Endothelial cell of umbilical vein (primary cell): ENCODE measurements at regions not wholly inside any gene's neighbourhood (a gene's known extent, or its start where the extent isn't known, plus 50 kb on each side); places are given as distances from the start of the nearest gene placed in this dataset.

Experiments used
- BruUV-seq: library from RNA; stranded (reverse); fragments of 400-500 nt; replicated peaks from 2 replicates; lab custom pipeline; 2021; lab: Mats Ljungman, UMichigan
- CTCF ChIA-PET: fragments of 300-600, 350-600 bp; sonication (Branson Sonifier 250); formaldehyde crosslinking; loops from one replicate; lab custom pipeline; 2021; ENCODE audit warnings: antibody characterized with exemption, inconsistent platforms; lab: Charles Lee
- POLR2A ChIA-PET: fragments of 300-600, 350-600 bp; sonication (Branson Sonifier 250); formaldehyde crosslinking; loops from one replicate; lab custom pipeline; 2021; ENCODE audit warnings: antibody characterized with exemption, inconsistent platforms; lab: Charles Lee
- DNase-seq: peaks from one replicate; pipeline ENCODE4 v3.0.0-alpha.2; 2011; ENCODE audit warnings: low read depth, low spot score
- FAIRE-seq: peaks from 2 replicates; lab custom pipeline; 2011; peaks lifted over from hg19 to GRCh38; lab: Jason Lieb, UNC
- H2AFZ ChIP-seq: 2 replicates; pipeline ENCODE4 v1.6.0; 2012; ENCODE audit warnings: low read depth, low read length, control low read depth, inconsistent platforms
- H3K27ac ChIP-seq: 2 replicates; pipeline ENCODE4 v1.5.1; 2011; ENCODE audit warnings: low read depth, mild to moderate bottlenecking, control low read depth, low read length, moderate library complexity; ENCODE audit not compliant: insufficient read depth
- H3K27me3 ChIP-seq, 2 experiments: 2 replicates each; pipeline versions ENCODE4 v1.6.0 to v1.6.1; 2011; ENCODE audit warnings: low read length in 2 of 2, mixed read lengths in 1 of 2; ENCODE audit not compliant: control insufficient read depth in 2 of 2, insufficient read depth in 2 of 2
- H3K36me3 ChIP-seq, 2 experiments: 2 replicates in 1 of 2; 3 replicates in 1 of 2; pipeline ENCODE4 v1.5.1; 2011; ENCODE audit warnings: low read length in 2 of 2, mild to moderate bottlenecking in 1 of 2, moderate library complexity in 1 of 2; ENCODE audit not compliant: control insufficient read depth in 2 of 2, insufficient read depth in 2 of 2; ENCODE audit errors: extremely low read depth in 1 of 2
- H3K4me1 ChIP-seq: 3 replicates; pipeline ENCODE4 v1.5.1; 2011; ENCODE audit warnings: mild to moderate bottlenecking, low read length; ENCODE audit not compliant: control insufficient read depth, insufficient read depth; ENCODE audit errors: extremely low read depth
- H3K4me2 ChIP-seq: 2 replicates; pipeline ENCODE4 v1.6.1; 2011; ENCODE audit warnings: low read length, control low read depth, mixed read lengths; ENCODE audit not compliant: insufficient read depth
- H3K4me3 ChIP-seq, 3 experiments: fragments of 200-600 bp in 1 of 3; sonication (generic), shearing (Covaris generic) in 1 of 3; replicated peaks in 1 of 3; 2 replicates each; pipeline ENCODE4 v1.5.1; 2011 to 2016; ENCODE audit warnings: control low read depth in 3 of 3, low read length in 3 of 3, mild to moderate bottlenecking in 2 of 3, inconsistent platforms in 1 of 3, low read depth in 1 of 3, moderate library complexity in 1 of 3; ENCODE audit not compliant: insufficient read depth in 1 of 3
- H3K79me2 ChIP-seq: 2 replicates; pipeline ENCODE4 v1.6.0; 2012; ENCODE audit warnings: low read length, inconsistent platforms; ENCODE audit not compliant: control insufficient read depth, insufficient read depth
- H3K9ac ChIP-seq: replicated peaks from 2 replicates; pipeline ENCODE3; 2011; ENCODE audit warnings: low read length, control low read depth; ENCODE audit not compliant: insufficient read depth; ENCODE audit errors: extremely low read depth
- H3K9me1 ChIP-seq: replicated peaks from 3 replicates; pipeline ENCODE4 v1.6.0; 2011; ENCODE audit warnings: mild to moderate bottlenecking, low read length; ENCODE audit not compliant: control insufficient read depth, insufficient read depth; ENCODE audit errors: extremely low read depth
- H3K9me3 ChIP-seq: replicated peaks from 2 replicates; pipeline ENCODE4 v1.5.1; 2012; ENCODE audit warnings: low read length, inconsistent platforms; ENCODE audit not compliant: control insufficient read depth, insufficient read depth
- H4K20me1 ChIP-seq: replicated peaks from 2 replicates; pipeline ENCODE3; 2011; ENCODE audit warnings: mild to moderate bottlenecking, low read length; ENCODE audit not compliant: control insufficient read depth, insufficient read depth; ENCODE audit errors: extremely low read depth
- EZH2 ChIP-seq: IDR thresholded peaks from 2 replicates; pipeline ENCODE4 v1.6.1; 2012; ENCODE audit warnings: borderline replicate concordance, low read depth, mild to moderate bottlenecking, moderate library complexity, low read length, inconsistent platforms; ENCODE audit not compliant: severe bottlenecking
- FOS ChIP-seq: IDR thresholded peaks from 2 replicates; pipeline ENCODE4 v1.6.1; 2011; ENCODE audit warnings: mild to moderate bottlenecking, low read length, moderate library complexity, borderline replicate concordance; ENCODE audit not compliant: insufficient read depth
- GATA2 ChIP-seq: IDR thresholded peaks from 2 replicates; pipeline ENCODE4 v1.7.0; 2011; ENCODE audit warnings: low read depth, mild to moderate bottlenecking, moderate library complexity, mixed read lengths, low read length; ENCODE audit not compliant: insufficient read length, insufficient read depth
- JUN ChIP-seq: IDR thresholded peaks from 2 replicates; pipeline ENCODE4 v1.6.1; 2011; ENCODE audit warnings: borderline replicate concordance, low read depth; ENCODE audit not compliant: insufficient read length, insufficient read depth
- MAX ChIP-seq: IDR thresholded peaks from 2 replicates; pipeline ENCODE4 v1.6.1; 2011; ENCODE audit not compliant: insufficient read depth, insufficient read length
- MYC ChIP-seq: IDR thresholded peaks from one replicate; pipeline ENCODE4 v1.6.1; 2011; ENCODE audit warnings: mild to moderate bottlenecking, low read depth, low read length
- POLR2A ChIP-seq: IDR thresholded peaks from 2 replicates; pipeline ENCODE4 v1.6.1; 2012; ENCODE audit warnings: low read depth, mild to moderate bottlenecking, control low read depth, low read length
- POLR2AphosphoS5 ChIP-seq: IDR thresholded peaks from 2 replicates; pipeline ENCODE4 v1.6.1; 2012; ENCODE audit warnings: low read depth, mild to moderate bottlenecking, control low read depth, low read length, moderate library complexity; ENCODE audit not compliant: insufficient read depth
- dilution Hi-C: fragments of 300-500 bp; cut with MboI; formaldehyde crosslinking; loops from one replicate; pipeline ENCODE4 v1.15.0; 2019; ENCODE audit warnings: low sequenced_read_pairs; ENCODE audit not compliant: extremely low pct_ligation_motif_present
- intact Hi-C: fragments of 100-400 bp; cut with micrococcal nuclease; formaldehyde crosslinking; loops from one replicate; pipeline ENCODE4 v1.10.0; 2022
- TF ChIP-seq, protein P1 (sequence below), 2 donors: IDR thresholded peaks; 1 replicate in 1 of 2; 2 replicates in 1 of 2; pipeline ENCODE4 v1.5.1; 2011; ENCODE audit warnings: low read length in 2 of 2, mild to moderate bottlenecking in 2 of 2, moderate library complexity in 2 of 2, control low read depth in 1 of 2, inconsistent platforms in 1 of 2, low read depth in 1 of 2; ENCODE audit not compliant: insufficient read depth in 1 of 2; ENCODE audit errors: extremely low read depth in 1 of 2

DNA sequence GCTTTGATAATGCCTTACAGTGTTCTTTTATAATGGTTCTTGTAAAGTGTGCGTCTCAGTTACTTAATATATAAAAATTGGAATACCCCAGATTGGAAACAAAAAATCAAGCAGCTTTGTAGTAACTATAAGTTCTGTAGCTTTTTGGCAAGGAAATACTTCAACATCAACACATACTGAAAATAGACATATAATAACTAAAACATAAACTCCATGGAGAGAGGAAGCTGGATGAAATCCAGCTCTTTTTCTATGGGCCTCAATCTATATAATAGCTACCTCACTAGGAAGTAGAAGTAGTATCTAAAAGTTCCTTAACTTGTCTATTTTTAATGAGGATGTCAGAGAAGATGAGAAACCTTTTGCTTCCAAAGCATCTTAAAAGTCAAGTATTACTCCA lies 313.3 kb upstream of the NFIA start:
- BruUV-seq, result no TSS peak
- Histone ChIP-seq H3K4me1 (no peaks in the 10 kb centered on the region), H3K36me3 (no peaks in the 10 kb centered on the region), H2AFZ (no peak overlapping the region), H3K27me3 (no peaks in the 10 kb centered on the region), H3K4me3 (no peak overlapping the region), H3K9ac (no peak overlapping the region), H3K9me3 (no peaks in the 10 kb centered on the region), H3K79me2 (no peaks in the 10 kb centered on the region), H3K27ac (no peak overlapping the region), H3K9me1 (no peaks in the 10 kb centered on the region), H4K20me1 (no peaks in the 10 kb centered on the region), H3K4me2 (no peak overlapping the region)
- no peak for FAIRE-seq
- dilution Hi-C loops (no loop called here), intact Hi-C loops (loop anchor here (5.0 to 10.0 kb wide), 3 partner anchors 186 to 276 kb away; no protein-coding TSS in a partner anchor)
- POLR2A ChIA-PET, result no interaction called here
- CTCF ChIA-PET, result interaction anchor here (1.5 to 3.4 kb wide), 3 partner anchors 9 to 798 kb away, joined by 4 to 17 read pairs (median 6); no protein-coding TSS in a partner anchor
- no peak for DNase-seq
- TF ChIP-seq MYC, result no peak
- TF ChIP-seq EZH2, result no peak
- TF ChIP-seq GATA2, result no peak
- TF ChIP-seq MAX, result no peak
- no peak for TF ChIP-seq POLR2A
- no peak for TF ChIP-seq FOS
- TF ChIP-seq, protein P1, sequence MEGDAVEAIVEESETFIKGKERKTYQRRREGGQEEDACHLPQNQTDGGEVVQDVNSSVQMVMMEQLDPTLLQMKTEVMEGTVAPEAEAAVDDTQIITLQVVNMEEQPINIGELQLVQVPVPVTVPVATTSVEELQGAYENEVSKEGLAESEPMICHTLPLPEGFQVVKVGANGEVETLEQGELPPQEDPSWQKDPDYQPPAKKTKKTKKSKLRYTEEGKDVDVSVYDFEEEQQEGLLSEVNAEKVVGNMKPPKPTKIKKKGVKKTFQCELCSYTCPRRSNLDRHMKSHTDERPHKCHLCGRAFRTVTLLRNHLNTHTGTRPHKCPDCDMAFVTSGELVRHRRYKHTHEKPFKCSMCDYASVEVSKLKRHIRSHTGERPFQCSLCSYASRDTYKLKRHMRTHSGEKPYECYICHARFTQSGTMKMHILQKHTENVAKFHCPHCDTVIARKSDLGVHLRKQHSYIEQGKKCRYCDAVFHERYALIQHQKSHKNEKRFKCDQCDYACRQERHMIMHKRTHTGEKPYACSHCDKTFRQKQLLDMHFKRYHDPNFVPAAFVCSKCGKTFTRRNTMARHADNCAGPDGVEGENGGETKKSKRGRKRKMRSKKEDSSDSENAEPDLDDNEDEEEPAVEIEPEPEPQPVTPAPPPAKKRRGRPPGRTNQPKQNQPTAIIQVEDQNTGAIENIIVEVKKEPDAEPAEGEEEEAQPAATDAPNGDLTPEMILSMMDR (IDR thresholded peaks at IDR 0.05; ENCODE audit: extremely low read depth in 1 of 2, insufficient read depth in 1 of 2, low read depth in 1 of 2, low read length in 2 of 2), result no peak
- TF ChIP-seq POLR2AphosphoS5, result no peak
- TF ChIP-seq JUN, result no peak
